Activated naive CD8-positive, alpha-beta T cell (primary cell): ENCODE measurements at regions not wholly inside any gene's neighbourhood (a gene's known extent, or its start where the extent isn't known, plus 50 kb on each side); places are given as distances from the start of the nearest gene placed in this dataset.

Source experiments
- H3K27ac Mint-ChIP-seq: one replicate; pipeline ENCODE4 v1.8.0; 2021; ENCODE audit warnings: mixed read lengths
- H3K27me3 Mint-ChIP-seq: one replicate; pipeline ENCODE4 v1.8.0; 2021; ENCODE audit warnings: mixed read lengths
- H3K36me3 Mint-ChIP-seq: one replicate; pipeline ENCODE4 v1.8.0; 2021; ENCODE audit warnings: mixed read lengths
- H3K4me1 Mint-ChIP-seq: one replicate; pipeline ENCODE4 v1.8.0; 2021; ENCODE audit warnings: low read depth, mixed read lengths
- H3K4me3 Mint-ChIP-seq: one replicate; pipeline ENCODE4 v1.8.0; 2021; ENCODE audit warnings: mild to moderate bottlenecking, mixed read lengths
- H3K9me3 Mint-ChIP-seq: one replicate; pipeline ENCODE4 v1.8.0; 2021; ENCODE audit warnings: low read depth, mixed read lengths

- no peak overlapping the region for H3K4me3 Mint-ChIP-seq
These were observed 1542.6 kb downstream of the PLA2G4A start for GRCh38 chr1:188371295-188371806.

GRCh38 chr1:188372821-188373220 lies 1544.1 kb downstream of the PLA2G4A start:
- H3K4me3 Mint-ChIP-seq, result no peak overlapping the region
- H3K27ac Mint-ChIP-seq, result no peak overlapping the region
- H3K9me3 Mint-ChIP-seq, result peaks cover 11% of the 10 kb centered on the region
- H3K36me3 Mint-ChIP-seq, result no peaks in the 10 kb centered on the region
- H3K4me1 Mint-ChIP-seq, result no peaks in the 10 kb centered on the region
- no peaks in the 10 kb centered on the region for H3K27me3 Mint-ChIP-seq

More at GRCh38 chr1:188371295-188371806, 1542.6 kb downstream of the PLA2G4A start:
- Mint-ChIP-seq H3K36me3 (no peaks in the 10 kb centered on the region), H3K9me3 (peaks cover 4% of the 10 kb centered on the region), H3K27me3 (no peaks in the 10 kb centered on the region), H3K4me1 (no peaks in the 10 kb centered on the region), H3K27ac (no peak overlapping the region)

- no peaks in the 10 kb centered on the region for H3K36me3 Mint-ChIP-seq
- H3K4me3 Mint-ChIP-seq, result no peak overlapping the region
- H3K27ac Mint-ChIP-seq, result no peak overlapping the region
- no peaks in the 10 kb centered on the region for H3K27me3 Mint-ChIP-seq
- peaks cover 21% of the 10 kb centered on the region for H3K9me3 Mint-ChIP-seq
- no peaks in the 10 kb centered on the region for H3K4me1 Mint-ChIP-seq
These were observed 1554.1 kb downstream of the PLA2G4A start for GRCh38 chr1:188382851-188383250.

GRCh38 chr1:188386161-188386560 lies 1557.4 kb downstream of the PLA2G4A start:
- Mint-ChIP-seq H3K4me1 (no peaks in the 10 kb centered on the region), H3K27ac (no peak overlapping the region), H3K9me3 (peaks cover 3% of the 10 kb centered on the region), H3K36me3 (no peaks in the 10 kb centered on the region), H3K4me3 (no peak overlapping the region), H3K27me3 (no peaks in the 10 kb centered on the region)

DNA sequence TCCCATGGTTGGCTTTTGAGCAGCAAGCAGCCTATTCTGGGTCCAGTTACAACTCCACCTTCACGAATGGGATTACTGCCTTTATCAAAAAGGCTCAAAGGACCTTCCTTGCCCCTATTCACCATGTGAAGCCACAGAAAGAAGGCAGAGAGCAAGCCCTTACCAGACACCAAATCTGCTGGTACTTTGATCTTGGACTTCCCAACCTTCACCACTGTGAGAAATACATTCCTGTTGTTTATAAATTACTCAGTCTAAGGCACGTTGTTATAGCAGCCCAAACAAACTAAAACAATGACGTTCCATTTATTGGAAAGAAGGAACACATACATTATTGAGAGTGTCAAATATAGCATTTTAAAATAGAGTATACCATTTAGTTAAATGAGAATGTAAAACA lies 1557.9 kb downstream of the PLA2G4A start:
- Mint-ChIP-seq H3K4me1 (no peaks in the 10 kb centered on the region), H3K9me3 (peaks cover 3% of the 10 kb centered on the region), H3K4me3 (no peak overlapping the region), H3K27me3 (no peaks in the 10 kb centered on the region), H3K27ac (no peak overlapping the region), H3K36me3 (no peaks in the 10 kb centered on the region)

DNA sequence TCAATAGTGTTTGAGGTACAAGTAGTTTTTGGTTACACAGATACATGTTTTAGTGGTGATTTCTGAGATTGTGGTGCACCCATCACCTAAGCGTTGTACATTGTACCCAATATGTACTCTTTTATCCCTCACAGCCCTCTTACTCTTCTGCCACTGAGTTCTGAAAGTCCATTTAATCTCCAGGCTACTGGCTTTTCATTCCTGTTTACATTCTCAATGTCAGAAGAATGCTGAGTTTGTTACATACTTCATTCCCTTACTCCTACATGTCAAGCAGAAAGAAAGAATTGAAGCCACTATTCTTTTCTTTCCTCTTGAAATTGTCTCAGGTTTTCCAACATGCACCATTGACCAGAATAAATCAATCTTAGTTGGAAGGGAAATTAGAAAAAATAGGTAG lies 1565.9 kb downstream of the PLA2G4A start:
- H3K27me3 Mint-ChIP-seq, result no peaks in the 10 kb centered on the region
- H3K4me3 Mint-ChIP-seq, result no peak overlapping the region
- no peak overlapping the region for H3K27ac Mint-ChIP-seq
- H3K36me3 Mint-ChIP-seq, result no peaks in the 10 kb centered on the region
- peaks cover 11% of the 10 kb centered on the region for H3K9me3 Mint-ChIP-seq
- H3K4me1 Mint-ChIP-seq, result no peaks in the 10 kb centered on the region

DNA sequence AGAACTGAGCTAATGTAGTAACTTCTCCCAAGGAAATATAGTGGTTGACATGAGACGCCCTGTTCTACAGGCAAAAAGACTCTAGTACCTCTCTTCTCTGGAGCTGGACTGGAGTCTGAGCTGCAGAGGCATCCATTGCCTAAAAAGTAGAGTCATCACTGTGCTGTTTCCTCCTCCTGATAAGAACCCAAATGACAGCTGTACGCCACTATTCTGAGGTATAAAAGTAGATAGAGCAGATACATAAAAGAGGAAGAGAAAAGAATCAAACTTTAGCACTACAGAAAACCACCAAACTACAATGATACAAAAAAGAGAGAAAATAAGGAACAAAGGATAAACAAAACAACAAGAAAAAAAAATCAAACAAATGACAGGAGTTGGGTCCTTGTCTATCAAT lies 1568.8 kb downstream of the PLA2G4A start:
- no peaks in the 10 kb centered on the region for H3K36me3 Mint-ChIP-seq
- H3K9me3 Mint-ChIP-seq, result peaks cover 11% of the 10 kb centered on the region
- H3K4me3 Mint-ChIP-seq, result no peak overlapping the region
- H3K27me3 Mint-ChIP-seq, result no peaks in the 10 kb centered on the region
- no peaks in the 10 kb centered on the region for H3K4me1 Mint-ChIP-seq
- H3K27ac Mint-ChIP-seq, result no peak overlapping the region

GRCh38 chr1:188402986-188403385 lies 1574.2 kb downstream of the PLA2G4A start:
- Mint-ChIP-seq H3K27ac (no peak overlapping the region), H3K9me3 (peaks cover 5% of the 10 kb centered on the region), H3K4me3 (no peak overlapping the region), H3K36me3 (no peaks in the 10 kb centered on the region), H3K27me3 (no peaks in the 10 kb centered on the region), H3K4me1 (no peaks in the 10 kb centered on the region)

- no peak overlapping the region for H3K4me3 Mint-ChIP-seq
- H3K4me1 Mint-ChIP-seq, result no peaks in the 10 kb centered on the region
- no peaks in the 10 kb centered on the region for H3K27me3 Mint-ChIP-seq
- H3K36me3 Mint-ChIP-seq, result no peaks in the 10 kb centered on the region
- peaks cover 9% of the 10 kb centered on the region for H3K9me3 Mint-ChIP-seq
- H3K27ac Mint-ChIP-seq, result no peak overlapping the region
These were observed 1577.9 kb downstream of the PLA2G4A start for GRCh38 chr1:188406636-188407035.

DNA sequence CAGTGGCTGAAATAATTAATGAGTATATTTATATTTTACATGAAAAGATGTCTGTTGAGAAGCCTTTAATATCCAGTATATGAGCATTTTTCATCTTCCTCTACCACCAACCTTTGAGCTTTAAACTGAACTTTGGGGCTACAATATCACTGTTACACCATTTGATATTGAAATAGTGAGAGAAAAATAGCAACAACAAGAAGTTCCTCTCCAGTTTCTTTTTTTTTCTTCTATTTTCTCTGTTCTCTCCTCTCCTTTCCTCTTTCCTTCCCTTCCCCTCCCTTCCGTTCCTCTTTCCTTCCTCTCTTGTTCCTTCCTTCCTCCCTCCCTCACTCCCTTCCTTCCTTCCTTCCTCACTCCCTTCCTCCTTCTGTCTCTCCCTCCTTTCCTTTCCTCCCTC lies 1591.4 kb downstream of the PLA2G4A start:
- Mint-ChIP-seq H3K27me3 (no peaks in the 10 kb centered on the region), H3K9me3 (no peaks in the 10 kb centered on the region), H3K4me3 (no peak overlapping the region), H3K4me1 (no peaks in the 10 kb centered on the region), H3K36me3 (no peaks in the 10 kb centered on the region), H3K27ac (no peak overlapping the region)

DNA sequence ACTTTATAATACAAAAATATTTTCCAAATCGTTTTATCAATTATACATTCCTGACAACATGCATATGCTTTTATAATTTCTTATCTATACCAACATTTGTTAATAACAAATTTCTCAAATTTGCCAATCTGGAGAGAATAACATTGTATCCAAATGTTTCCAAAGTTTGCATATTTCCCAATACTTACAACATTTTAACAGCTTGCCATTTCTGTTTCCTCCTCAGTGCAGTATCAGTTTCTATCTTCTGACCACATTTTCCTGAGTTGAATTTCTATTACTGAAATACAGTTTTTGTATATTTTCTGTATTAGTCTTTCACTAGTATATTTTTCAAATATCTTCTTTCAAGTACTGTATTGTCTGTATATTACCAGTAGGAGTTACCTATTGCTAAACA lies 1594.3 kb downstream of the PLA2G4A start:
- Mint-ChIP-seq H3K27ac (no peak overlapping the region), H3K4me1 (no peaks in the 10 kb centered on the region), H3K36me3 (no peaks in the 10 kb centered on the region), H3K4me3 (no peak overlapping the region), H3K27me3 (no peaks in the 10 kb centered on the region), H3K9me3 (peaks cover 4% of the 10 kb centered on the region)

GRCh38 chr1:188424176-188424575 lies 1595.4 kb downstream of the PLA2G4A start:
- Mint-ChIP-seq H3K4me3 (no peak overlapping the region), H3K27me3 (no peaks in the 10 kb centered on the region)

GRCh38 chr1:188425687-188426086 lies 1596.9 kb downstream of the PLA2G4A start:
- Mint-ChIP-seq H3K27ac (no peak overlapping the region), H3K4me1 (no peaks in the 10 kb centered on the region), H3K27me3 (no peaks in the 10 kb centered on the region), H3K4me3 (no peak overlapping the region), H3K9me3 (peaks cover 4% of the 10 kb centered on the region), H3K36me3 (no peaks in the 10 kb centered on the region)

More at GRCh38 chr1:188424176-188424575, 1595.4 kb downstream of the PLA2G4A start:
- Mint-ChIP-seq H3K36me3 (no peaks in the 10 kb centered on the region), H3K4me1 (no peaks in the 10 kb centered on the region), H3K27ac (no peak overlapping the region), H3K9me3 (peaks cover 4% of the 10 kb centered on the region)

DNA sequence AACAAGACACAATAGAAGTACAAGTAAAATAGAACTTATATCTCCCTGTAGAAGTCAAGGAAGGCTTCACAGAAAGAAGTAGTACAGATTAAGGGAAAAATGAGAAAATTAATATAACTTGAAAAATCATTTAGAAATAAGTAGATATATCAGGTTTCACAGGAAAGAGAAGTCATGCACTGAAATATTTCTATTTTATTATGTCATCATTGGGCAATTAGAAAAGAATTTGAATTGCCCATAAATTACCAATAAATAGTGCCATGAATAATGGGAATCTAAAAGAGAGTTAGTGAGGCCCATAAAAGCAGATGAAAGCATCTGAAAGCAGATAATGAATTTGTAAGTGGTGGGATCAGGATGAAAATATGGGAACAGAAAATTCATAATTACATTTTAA lies 1597.8 kb downstream of the PLA2G4A start:
- Mint-ChIP-seq H3K4me1 (no peaks in the 10 kb centered on the region), H3K4me3 (no peak overlapping the region), H3K36me3 (no peaks in the 10 kb centered on the region), H3K27me3 (no peaks in the 10 kb centered on the region), H3K27ac (no peak overlapping the region), H3K9me3 (peaks cover 4% of the 10 kb centered on the region)

DNA sequence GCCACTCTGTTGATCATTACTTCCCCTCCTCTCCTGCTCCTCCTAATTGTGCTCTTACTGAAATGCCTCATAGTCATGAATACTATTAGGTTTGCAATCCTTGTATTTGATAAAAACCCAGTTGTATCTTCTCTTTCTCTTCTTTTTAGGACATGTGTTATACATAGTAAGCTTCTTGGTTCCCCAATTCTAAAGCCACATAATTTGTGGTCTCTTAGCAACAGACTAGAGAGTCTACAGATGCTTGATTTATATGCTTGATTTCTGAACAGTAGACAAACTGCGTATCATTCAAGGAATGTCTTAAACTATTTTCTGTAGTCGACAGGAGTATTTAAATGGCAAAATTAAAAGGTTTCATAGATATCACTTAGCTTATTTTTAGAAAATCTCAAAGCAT lies 1598.9 kb downstream of the PLA2G4A start:
- H3K9me3 Mint-ChIP-seq, result peaks cover 4% of the 10 kb centered on the region
- H3K4me1 Mint-ChIP-seq, result no peaks in the 10 kb centered on the region
- H3K4me3 Mint-ChIP-seq, result no peak overlapping the region
- H3K27ac Mint-ChIP-seq, result no peak overlapping the region
- no peaks in the 10 kb centered on the region for H3K36me3 Mint-ChIP-seq
- no peaks in the 10 kb centered on the region for H3K27me3 Mint-ChIP-seq

DNA sequence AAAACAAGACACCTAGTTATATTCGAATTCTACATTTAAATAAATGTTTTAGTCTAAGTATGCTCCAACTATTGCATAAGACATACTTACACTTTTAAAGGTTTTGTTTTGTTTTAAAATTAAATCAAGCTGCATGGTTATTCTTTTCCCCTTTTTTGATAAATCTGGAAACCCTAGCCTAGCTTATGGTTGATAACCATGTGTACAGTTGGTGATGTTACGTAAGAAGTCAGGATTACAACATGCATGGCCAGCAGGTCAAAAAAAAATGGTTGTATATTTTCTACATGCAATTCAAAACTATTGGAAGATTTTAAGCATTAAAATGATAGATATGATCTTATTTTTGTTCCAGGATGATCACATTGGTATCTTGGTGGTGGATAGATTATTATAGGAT lies 1600.6 kb downstream of the PLA2G4A start:
- Mint-ChIP-seq H3K4me3 (no peak overlapping the region), H3K4me1 (no peaks in the 10 kb centered on the region), H3K27ac (no peak overlapping the region), H3K27me3 (no peaks in the 10 kb centered on the region), H3K36me3 (no peaks in the 10 kb centered on the region), H3K9me3 (peaks cover 4% of the 10 kb centered on the region)
